WTC11 (cell line): ENCODE measurements at regions not wholly inside any gene's neighbourhood (a gene's known extent, or its start where the extent isn't known, plus 50 kb on each side); places are given as distances from the start of the nearest gene placed in this dataset.

Experiments used
- ATAC-seq: fragments of 200-7000 bp; cut with Tn5 transposase; 2 replicates; pipeline ENCODE4 v1.10.0; 2021; ENCODE audit warnings: mild to moderate bottlenecking, moderate library complexity
- CTCF ChIA-PET: fragments of 300-600 bp; sonication (Branson Sonifier 250); formaldehyde crosslinking; loops from one replicate; lab custom pipeline; 2021; ENCODE audit warnings: antibody characterized with exemption; lab: Charles Lee
- POLR2A ChIA-PET: fragments of 350-600 bp; sonication (Branson Sonifier 250); formaldehyde crosslinking; loops from one replicate; lab custom pipeline; 2021; ENCODE audit warnings: antibody characterized with exemption; lab: Charles Lee
- DNase-seq: peaks from one replicate; pipeline ENCODE4 v3.0.0; 2021; ENCODE audit warnings: low spot score
- H3K27ac Mint-ChIP-seq: 2 replicates; pipeline ENCODE4 v1.8.0; 2021; ENCODE audit warnings: mixed read lengths
- H3K27me3 Mint-ChIP-seq: 2 replicates; pipeline ENCODE4 v1.8.0; 2021; ENCODE audit warnings: low read depth, mild to moderate bottlenecking, moderate library complexity, mixed read lengths
- H3K36me3 Mint-ChIP-seq: 2 replicates; pipeline ENCODE4 v1.8.0; 2021; ENCODE audit warnings: mixed read lengths
- H3K4me1 Mint-ChIP-seq: 2 replicates; pipeline ENCODE4 v1.8.0; 2022; ENCODE audit warnings: mixed read lengths
- H3K4me3 Mint-ChIP-seq: 2 replicates; pipeline ENCODE4 v1.8.0; 2021; ENCODE audit warnings: mild to moderate bottlenecking, moderate library complexity, mixed read lengths
- H3K9me3 Mint-ChIP-seq: 2 replicates; pipeline ENCODE4 v1.8.0; 2021; ENCODE audit warnings: mixed read lengths
- AR ChIP-seq: fragments of 250-450 bp; sonication (Bioruptor Pico); IDR thresholded peaks from 2 replicates; pipeline ENCODE4 v1.9.0; 2021; ENCODE audit warnings: mild to moderate bottlenecking
- ERG ChIP-seq: fragments of 250-450 bp; sonication (Bioruptor Pico); IDR thresholded peaks from 2 replicates; pipeline ENCODE4 v1.8.0; 2021; ENCODE audit warnings: mild to moderate bottlenecking
- ESRRA ChIP-seq: sonication (generic); formaldehyde crosslinking; IDR thresholded peaks from 2 replicates; pipeline ENCODE4 v1.8.1; 2022; ENCODE audit warnings: mild to moderate bottlenecking, missing genetic modification reagents, borderline replicate concordance
- ETV6 ChIP-seq: sonication (generic); formaldehyde crosslinking; IDR thresholded peaks from 2 replicates; pipeline ENCODE4 v1.8.1; 2022; ENCODE audit warnings: mild to moderate bottlenecking, missing genetic modification reagents
- FOXP1 ChIP-seq: sonication (generic); formaldehyde crosslinking; IDR thresholded peaks from 2 replicates; pipeline ENCODE4 v1.8.0; 2022; ENCODE audit warnings: missing genetic modification reagents, mild to moderate bottlenecking, moderate library complexity, borderline replicate concordance
- HMGA2 ChIP-seq: fragments of 250-450 bp; sonication (Bioruptor Pico); IDR thresholded peaks from 2 replicates; pipeline ENCODE4 v1.4.0; 2021; ENCODE audit warnings: mild to moderate bottlenecking, moderate library complexity
- NR2C2 ChIP-seq: sonication (generic); formaldehyde crosslinking; IDR thresholded peaks from 2 replicates; pipeline ENCODE4 v1.8.0; 2022; ENCODE audit warnings: mild to moderate bottlenecking, missing genetic modification reagents
- RORB ChIP-seq: fragments of 250-450 bp; sonication (Bioruptor Pico); IDR thresholded peaks from 2 replicates; pipeline ENCODE4 v1.9.0; 2021; ENCODE audit warnings: mild to moderate bottlenecking
- SMAD4 ChIP-seq: sonication (generic); formaldehyde crosslinking; IDR thresholded peaks from 2 replicates; pipeline ENCODE4 v1.8.0; 2022; ENCODE audit warnings: mild to moderate bottlenecking, missing genetic modification reagents
- SOX15 ChIP-seq: fragments of 250-450 bp; sonication (Bioruptor Pico); IDR thresholded peaks from 2 replicates; pipeline ENCODE4 v1.9.0; 2021; ENCODE audit warnings: mild to moderate bottlenecking
- ZNF121 ChIP-seq: sonication (generic); formaldehyde crosslinking; IDR thresholded peaks from 2 replicates; pipeline ENCODE4 v1.8.0; 2023; ENCODE audit warnings: missing genetic modification reagents
- ZNF416 ChIP-seq: fragments of 250-450 bp; sonication (Bioruptor Pico); IDR thresholded peaks from 2 replicates; pipeline ENCODE4 v1.9.0; 2021; ENCODE audit warnings: mild to moderate bottlenecking, inconsistent platforms
- ZNF425 ChIP-seq: fragments of 250-450 bp; sonication (Bioruptor Pico); conservative IDR thresholded peaks from 2 replicates; pipeline ENCODE4 v1.9.0; 2021; ENCODE audit warnings: mild to moderate bottlenecking
- ZNF512 ChIP-seq: sonication (generic); formaldehyde crosslinking; IDR thresholded peaks from 2 replicates; pipeline ENCODE4 v1.8.1; 2022; ENCODE audit warnings: missing genetic modification reagents, borderline replicate concordance
- ZNF671 ChIP-seq: fragments of 250-450 bp; sonication (Bioruptor Pico); IDR thresholded peaks from 2 replicates; pipeline ENCODE4 v1.8.0; 2021; ENCODE audit warnings: mild to moderate bottlenecking
- TF ChIP-seq, protein P1 (sequence below): sonication (generic); formaldehyde crosslinking; IDR thresholded peaks from 2 replicates; pipeline ENCODE4 v1.8.0; 2023; ENCODE audit warnings: missing genetic modification reagents
- TF ChIP-seq, protein P2 (sequence below): sonication (generic); formaldehyde crosslinking; IDR thresholded peaks from 2 replicates; pipeline ENCODE4 v1.8.0; 2022; ENCODE audit warnings: mild to moderate bottlenecking, missing genetic modification reagents
- TF ChIP-seq, protein P3 (sequence below): sonication (generic); formaldehyde crosslinking; IDR thresholded peaks from 2 replicates; pipeline ENCODE4 v1.8.0; 2022; ENCODE audit warnings: missing genetic modification reagents

DNA sequence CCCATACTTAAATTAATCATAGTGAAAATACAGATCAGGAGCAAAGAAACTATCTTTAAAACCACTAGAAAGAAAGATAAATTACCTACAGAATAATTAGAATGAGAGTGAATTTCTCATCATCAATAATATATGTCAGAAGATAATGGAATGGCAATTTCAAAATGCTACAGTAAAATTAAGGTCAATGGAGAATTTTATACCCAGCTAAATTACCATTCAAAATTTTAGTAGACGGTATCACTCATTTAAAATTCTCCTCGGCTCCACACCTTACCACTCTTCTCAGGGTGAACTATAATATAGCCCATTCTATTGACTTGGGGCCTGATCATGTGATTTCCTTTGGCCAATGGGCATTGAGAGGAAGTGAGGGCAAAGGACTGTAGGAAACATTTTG, 192.5 kb upstream of the TCERG1L start:
- CTCF ChIA-PET, result no interaction called here
- POLR2A ChIA-PET, result no interaction called here
- no peak for ATAC-seq
- TF ChIP-seq ERG (CRISPR knock-in tag), result no peak
- TF ChIP-seq ZNF671 (CRISPR knock-in tag), result no peak
- TF ChIP-seq, all 79 proteins: peak for 0
- Mint-ChIP-seq H3K27me3 (no peaks in the 10 kb centered on the region; the same call in none of the 2 replicates), H3K9me3 (peaks cover 75% of the 10 kb centered on the region), H3K27ac (no peak overlapping the region), H3K36me3 (peaks cover 65% of the 10 kb centered on the region), H3K4me3 (no peak overlapping the region), H3K4me1 (no peaks in the 10 kb centered on the region)
- DNase-seq, result no peak

GRCh38 chr10:131511391-131511790, 199.9 kb upstream of the TCERG1L start:
- Mint-ChIP-seq H3K27ac (no peak overlapping the region), H3K4me3 (no peak overlapping the region)
- no peak for TF ChIP-seq ESRRA (CRISPR knock-in tag)
- no peak for TF ChIP-seq NR2C2 (CRISPR knock-in tag)
- TF ChIP-seq ZNF121 (CRISPR knock-in tag), result no peak
- TF ChIP-seq, protein P1, sequence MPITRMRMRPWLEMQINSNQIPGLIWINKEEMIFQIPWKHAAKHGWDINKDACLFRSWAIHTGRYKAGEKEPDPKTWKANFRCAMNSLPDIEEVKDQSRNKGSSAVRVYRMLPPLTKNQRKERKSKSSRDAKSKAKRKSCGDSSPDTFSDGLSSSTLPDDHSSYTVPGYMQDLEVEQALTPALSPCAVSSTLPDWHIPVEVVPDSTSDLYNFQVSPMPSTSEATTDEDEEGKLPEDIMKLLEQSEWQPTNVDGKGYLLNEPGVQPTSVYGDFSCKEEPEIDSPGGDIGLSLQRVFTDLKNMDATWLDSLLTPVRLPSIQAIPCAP (CRISPR knock-in tag), result no peak
- TF ChIP-seq, all 79 proteins: peak for 0
- Mint-ChIP-seq H3K4me1 (no peaks in the 10 kb centered on the region), H3K9me3 (peaks cover 59% of the 10 kb centered on the region), H3K27me3 (peaks cover 2% of the 10 kb centered on the region; the same call in 1 of the 2 replicates), H3K36me3 (peaks cover 60% of the 10 kb centered on the region)
- CTCF ChIA-PET, result no interaction called here
- POLR2A ChIA-PET, result no interaction called here
- DNase-seq (no peak), ATAC-seq (no peak)

DNA sequence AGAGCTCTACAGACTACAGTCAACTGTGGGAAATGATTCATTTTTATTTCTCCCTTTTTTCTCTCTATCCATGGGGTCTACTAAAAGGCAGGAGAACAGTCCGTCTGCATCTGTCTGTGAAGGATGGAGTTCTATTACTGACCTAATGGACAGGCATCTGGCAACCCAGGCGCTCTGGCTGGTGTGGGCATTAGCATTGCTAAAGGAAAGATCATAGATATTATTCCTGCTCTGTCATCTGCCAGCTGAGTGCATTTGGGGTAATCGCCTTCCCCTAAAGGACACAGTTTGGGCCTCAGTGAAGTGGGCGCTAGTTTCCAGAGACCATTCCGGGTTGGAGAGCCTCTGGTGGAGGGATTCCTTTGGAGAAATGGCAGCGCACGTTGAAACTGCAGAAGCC, 201.3 kb upstream of the TCERG1L start:
- Mint-ChIP-seq H3K27ac (no peak overlapping the region), H3K4me1 (no peaks in the 10 kb centered on the region), H3K27me3 (peaks cover 2% of the 10 kb centered on the region; the same call in 1 of the 2 replicates), H3K4me3 (no peak overlapping the region), H3K9me3 (peaks cover 59% of the 10 kb centered on the region), H3K36me3 (peaks cover 65% of the 10 kb centered on the region)
- ChIA-PET POLR2A (no interaction called here), CTCF (no interaction called here)
- DNase-seq (no peak), ATAC-seq (no peak)
- TF ChIP-seq ZNF425 (no peak), ZNF121 (CRISPR knock-in tag) (no peak), ZNF512 (CRISPR knock-in tag) (no peak), HMGA2 (no peak), ZNF416 (CRISPR knock-in tag) (no peak), SOX15 (CRISPR knock-in tag) (no peak), FOXP1 (CRISPR knock-in tag) (no peak), AR (CRISPR knock-in tag) (no peak), SMAD4 (CRISPR knock-in tag) (no peak), ETV6 (CRISPR knock-in tag) (no peak), RORB (CRISPR knock-in tag) (no peak)
- TF ChIP-seq, protein P2, sequence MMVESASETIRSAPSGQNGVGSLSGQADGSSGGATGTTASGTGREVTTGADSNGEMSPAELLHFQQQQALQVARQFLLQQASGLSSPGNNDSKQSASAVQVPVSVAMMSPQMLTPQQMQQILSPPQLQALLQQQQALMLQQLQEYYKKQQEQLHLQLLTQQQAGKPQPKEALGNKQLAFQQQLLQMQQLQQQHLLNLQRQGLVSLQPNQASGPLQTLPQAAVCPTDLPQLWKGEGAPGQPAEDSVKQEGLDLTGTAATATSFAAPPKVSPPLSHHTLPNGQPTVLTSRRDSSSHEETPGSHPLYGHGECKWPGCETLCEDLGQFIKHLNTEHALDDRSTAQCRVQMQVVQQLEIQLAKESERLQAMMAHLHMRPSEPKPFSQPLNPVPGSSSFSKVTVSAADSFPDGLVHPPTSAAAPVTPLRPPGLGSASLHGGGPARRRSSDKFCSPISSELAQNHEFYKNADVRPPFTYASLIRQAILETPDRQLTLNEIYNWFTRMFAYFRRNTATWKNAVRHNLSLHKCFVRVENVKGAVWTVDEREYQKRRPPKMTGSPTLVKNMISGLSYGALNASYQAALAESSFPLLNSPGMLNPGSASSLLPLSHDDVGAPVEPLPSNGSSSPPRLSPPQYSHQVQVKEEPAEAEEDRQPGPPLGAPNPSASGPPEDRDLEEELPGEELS (CRISPR knock-in tag), result no peak
- TF ChIP-seq, protein P3, sequence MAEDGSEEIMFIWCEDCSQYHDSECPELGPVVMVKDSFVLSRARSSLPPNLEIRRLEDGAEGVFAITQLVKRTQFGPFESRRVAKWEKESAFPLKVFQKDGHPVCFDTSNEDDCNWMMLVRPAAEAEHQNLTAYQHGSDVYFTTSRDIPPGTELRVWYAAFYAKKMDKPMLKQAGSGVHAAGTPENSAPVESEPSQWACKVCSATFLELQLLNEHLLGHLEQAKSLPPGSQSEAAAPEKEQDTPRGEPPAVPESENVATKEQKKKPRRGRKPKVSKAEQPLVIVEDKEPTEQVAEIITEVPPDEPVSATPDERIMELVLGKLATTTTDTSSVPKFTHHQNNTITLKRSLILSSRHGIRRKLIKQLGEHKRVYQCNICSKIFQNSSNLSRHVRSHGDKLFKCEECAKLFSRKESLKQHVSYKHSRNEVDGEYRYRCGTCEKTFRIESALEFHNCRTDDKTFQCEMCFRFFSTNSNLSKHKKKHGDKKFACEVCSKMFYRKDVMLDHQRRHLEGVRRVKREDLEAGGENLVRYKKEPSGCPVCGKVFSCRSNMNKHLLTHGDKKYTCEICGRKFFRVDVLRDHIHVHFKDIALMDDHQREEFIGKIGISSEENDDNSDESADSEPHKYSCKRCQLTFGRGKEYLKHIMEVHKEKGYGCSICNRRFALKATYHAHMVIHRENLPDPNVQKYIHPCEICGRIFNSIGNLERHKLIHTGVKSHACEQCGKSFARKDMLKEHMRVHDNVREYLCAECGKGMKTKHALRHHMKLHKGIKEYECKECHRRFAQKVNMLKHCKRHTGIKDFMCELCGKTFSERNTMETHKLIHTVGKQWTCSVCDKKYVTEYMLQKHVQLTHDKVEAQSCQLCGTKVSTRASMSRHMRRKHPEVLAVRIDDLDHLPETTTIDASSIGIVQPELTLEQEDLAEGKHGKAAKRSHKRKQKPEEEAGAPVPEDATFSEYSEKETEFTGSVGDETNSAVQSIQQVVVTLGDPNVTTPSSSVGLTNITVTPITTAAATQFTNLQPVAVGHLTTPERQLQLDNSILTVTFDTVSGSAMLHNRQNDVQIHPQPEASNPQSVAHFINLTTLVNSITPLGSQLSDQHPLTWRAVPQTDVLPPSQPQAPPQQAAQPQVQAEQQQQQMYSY (CRISPR knock-in tag), result no peak
